NCI-H2227 (cell line): ENCODE measurements at regions not wholly inside any gene's neighbourhood (a gene's known extent, or its start where the extent isn't known, plus 50 kb on each side); places are given as distances from the start of the nearest gene placed in this dataset.
"Not testable (repeated sequence)": the region's sequence is repeated elsewhere in the genome, so short reads cannot be mapped to it uniquely, and the experiment has no call there.

ENCODE experiments used
- DNase-seq: peaks from one replicate; lab custom pipeline; 2025; ENCODE audit not compliant: unreplicated experiment; lab: John Stamatoyannopoulos, UW

- DNase-seq: no peak
Observed at GRCh38 chr12:83769151-83769550, 1082.4 kb downstream of the TMTC2 start.

GRCh38 chr12:83767723-83768122 lies 1081.0 kb downstream of the TMTC2 start:
- no peak for DNase-seq

DNA sequence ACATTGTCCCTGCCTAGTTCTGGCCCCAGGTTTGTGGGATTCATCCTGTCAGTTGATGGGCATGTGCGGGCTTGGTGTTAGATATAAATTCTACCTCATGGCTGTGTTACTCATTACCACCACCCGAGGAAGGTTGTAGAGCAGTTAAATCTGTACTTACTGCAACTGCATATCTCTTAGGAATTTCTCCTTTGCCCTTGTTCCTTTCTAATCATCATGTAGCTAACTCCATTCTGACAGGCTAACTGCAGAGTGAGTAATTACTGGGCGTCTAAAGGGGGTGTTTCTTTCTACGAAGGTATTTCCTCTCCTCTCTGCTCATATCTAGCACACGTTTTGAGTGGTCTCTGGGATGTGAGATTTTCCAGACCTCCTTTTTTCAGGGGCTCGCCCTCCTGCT lies 1076.7 kb downstream of the TMTC2 start:
- DNase-seq: peak; percentile 53

- no peak for DNase-seq
Observed at GRCh38 chr12:83759906-83760305, 1073.2 kb downstream of the TMTC2 start.

GRCh38 chr12:83758888-83759631 lies 1072.4 kb downstream of the TMTC2 start:
- DNase-seq: no peak

- DNase-seq: no peak
Observed at GRCh38 chr12:83753904-83754303, 1067.2 kb downstream of the TMTC2 start.

GRCh38 chr12:83753205-83753604 lies 1066.5 kb downstream of the TMTC2 start:
- no peak for DNase-seq

- no peak for DNase-seq
Observed at GRCh38 chr12:83739607-83740006, 1052.9 kb downstream of the TMTC2 start.

- DNase-seq: no peak
Observed at GRCh38 chr12:83710851-83711250, 1024.1 kb downstream of the TMTC2 start.

GRCh38 chr12:83709899-83710298 lies 1023.2 kb downstream of the TMTC2 start:
- DNase-seq: no peak

DNA sequence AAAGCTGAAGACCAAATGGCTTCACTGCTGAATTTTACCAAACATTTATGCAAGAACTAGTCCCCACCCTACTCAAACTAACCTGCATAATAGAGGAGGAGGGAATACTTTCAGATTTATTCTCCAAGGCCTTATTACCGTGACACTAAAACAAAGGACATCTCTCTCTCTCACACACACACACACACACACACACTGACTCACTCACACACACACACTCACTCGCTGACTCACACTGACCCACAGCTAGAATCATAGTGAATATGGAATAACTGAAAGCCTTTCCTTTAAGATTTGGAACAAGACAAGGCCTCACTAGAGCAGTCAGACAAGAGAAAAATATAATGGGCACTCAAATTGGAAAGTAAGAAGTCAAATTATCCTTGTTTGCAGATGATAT lies 1014.1 kb downstream of the TMTC2 start:
- DNase-seq: no peak

DNA sequence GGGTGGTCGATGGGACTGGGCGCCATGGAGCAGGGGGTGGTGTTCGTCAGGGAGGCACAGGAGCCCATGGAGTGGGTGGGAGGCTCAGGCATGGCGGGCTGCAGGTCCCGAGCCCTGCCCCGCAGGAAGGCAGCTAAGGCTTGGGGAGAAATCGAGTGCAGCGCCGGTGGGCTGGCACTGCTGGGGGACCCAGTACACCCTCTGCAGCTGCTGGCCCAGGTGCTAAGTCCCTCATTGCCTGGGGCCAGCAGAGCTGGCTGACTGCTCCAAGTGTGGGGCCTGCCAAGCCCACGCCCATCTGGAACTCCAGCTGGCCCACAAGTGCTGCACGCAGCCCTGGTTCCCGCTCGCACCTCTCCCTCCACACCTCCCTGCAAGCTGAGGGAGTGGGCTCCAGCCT lies 1009.6 kb downstream of the TMTC2 start:
- not testable (repeated sequence) for DNase-seq

DNA sequence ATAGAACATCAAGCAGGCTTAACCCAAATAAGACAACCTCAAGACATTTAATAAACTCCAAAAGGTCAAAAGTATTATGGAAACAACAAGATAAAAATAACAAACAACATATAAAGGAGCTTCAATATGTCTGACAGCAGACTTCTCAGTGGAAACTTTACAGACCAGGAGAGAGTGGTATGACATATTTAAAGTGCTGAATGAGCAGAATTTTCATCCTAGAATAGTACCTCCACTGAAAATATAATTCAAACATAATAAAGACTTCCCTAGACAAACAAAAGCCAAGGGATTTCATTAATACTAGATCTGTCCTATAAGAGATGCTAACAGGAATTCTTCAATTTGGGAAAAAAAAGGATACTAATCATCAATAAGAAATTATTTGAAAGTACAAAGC lies 1005.0 kb downstream of the TMTC2 start:
- no peak for DNase-seq

DNA sequence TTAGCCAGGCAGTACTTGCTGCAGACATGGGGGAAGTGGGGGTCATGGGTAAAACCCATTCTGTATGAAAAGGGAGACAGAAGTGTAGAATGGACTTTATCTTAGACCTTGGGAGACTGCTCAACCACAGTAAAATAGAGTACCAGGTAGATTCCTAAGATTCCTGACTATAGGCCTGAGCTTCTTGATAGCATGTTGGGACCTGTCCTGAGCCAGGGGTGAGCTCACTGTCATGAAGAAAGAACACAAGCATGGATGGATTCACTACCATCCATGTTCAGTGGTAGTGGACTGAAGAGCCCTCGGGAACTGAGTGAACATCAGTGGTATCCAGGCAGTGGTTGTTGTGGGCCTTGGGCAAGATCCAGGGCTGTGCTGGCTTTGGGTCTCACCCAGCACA lies 1003.8 kb downstream of the TMTC2 start:
- no peak for DNase-seq

DNA sequence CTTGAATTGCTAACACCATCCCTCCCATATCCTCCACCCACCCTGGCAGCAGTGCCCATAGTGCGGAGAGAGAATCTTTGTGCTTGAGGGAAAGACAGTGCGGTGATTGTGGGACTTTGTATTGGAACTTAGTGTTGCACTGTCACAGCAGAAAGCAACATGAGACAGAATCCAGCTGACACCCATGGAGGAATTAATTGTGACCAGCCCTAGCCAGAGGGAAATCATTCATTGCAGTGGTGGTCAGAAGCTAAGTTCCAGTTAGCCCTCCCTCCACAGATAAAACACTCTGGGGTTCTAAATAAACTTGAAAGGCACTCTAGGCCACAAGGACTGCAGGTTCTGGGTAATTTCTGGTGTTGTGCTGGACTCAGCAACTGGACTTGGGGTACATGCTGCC lies 1002.6 kb downstream of the TMTC2 start:
- DNase-seq: no peak

DNA sequence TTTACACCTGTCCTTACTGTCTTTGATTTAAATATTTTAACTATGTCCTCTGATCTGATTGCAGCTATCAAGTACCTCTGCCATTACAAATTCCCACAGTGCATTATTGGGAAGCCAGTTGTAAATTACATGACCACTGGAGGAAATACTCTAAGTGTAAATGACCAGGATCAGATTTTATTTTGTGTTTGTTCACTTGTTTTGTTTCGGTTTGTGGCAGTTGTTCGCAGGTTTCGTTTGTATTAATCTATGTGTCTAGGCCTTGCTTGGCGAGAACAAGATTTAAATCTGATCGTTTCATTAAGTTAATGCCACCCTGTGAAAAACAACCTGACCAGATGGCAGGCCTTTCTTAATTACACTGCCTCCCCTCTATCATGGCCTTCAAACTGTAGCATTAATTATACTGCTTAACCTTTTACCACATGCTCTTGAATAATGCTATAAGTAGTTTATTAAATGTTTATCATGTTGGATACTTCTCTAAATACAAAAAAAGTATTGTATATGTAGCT lies 990.1 kb downstream of the TMTC2 start:
- DNase-seq: no peak

GRCh38 chr12:83666690-83667089 lies 980.0 kb downstream of the TMTC2 start:
- no peak for DNase-seq

DNA sequence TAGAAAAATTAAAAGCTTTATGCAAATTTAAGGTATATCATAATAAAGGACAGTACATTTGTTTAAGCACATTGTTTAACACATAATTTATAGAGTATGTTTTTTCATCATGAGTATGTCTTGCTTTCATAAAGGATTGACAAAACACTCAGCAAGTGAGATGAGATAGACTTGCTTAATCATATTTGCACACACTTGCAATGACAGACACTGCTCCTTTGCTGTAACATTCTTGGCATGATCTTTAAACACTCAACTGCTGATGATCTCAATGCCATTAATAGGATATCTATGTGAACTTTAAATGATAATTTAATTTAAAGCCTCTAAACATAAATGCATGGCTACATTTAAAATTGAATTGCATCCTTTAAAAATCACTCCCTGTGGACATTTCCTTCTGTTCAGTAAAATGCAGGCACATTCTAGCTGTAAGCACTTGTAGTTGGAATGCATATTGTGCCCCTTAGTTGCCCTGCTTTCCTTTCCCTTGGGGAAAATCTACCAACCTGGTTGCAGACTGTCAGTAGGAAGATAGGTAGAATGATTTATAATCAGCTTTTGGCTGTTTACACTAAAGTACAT lies 979.0 kb downstream of the TMTC2 start:
- no peak for DNase-seq

- DNase-seq: peak; percentile 86
Observed at GRCh38 chr12:83664650-83665049, 977.9 kb downstream of the TMTC2 start.

GRCh38 chr12:83660727-83661358 lies 974.1 kb downstream of the TMTC2 start:
- no peak for DNase-seq

- no peak for DNase-seq
Observed at GRCh38 chr12:83659321-83659720, 972.6 kb downstream of the TMTC2 start.

DNA sequence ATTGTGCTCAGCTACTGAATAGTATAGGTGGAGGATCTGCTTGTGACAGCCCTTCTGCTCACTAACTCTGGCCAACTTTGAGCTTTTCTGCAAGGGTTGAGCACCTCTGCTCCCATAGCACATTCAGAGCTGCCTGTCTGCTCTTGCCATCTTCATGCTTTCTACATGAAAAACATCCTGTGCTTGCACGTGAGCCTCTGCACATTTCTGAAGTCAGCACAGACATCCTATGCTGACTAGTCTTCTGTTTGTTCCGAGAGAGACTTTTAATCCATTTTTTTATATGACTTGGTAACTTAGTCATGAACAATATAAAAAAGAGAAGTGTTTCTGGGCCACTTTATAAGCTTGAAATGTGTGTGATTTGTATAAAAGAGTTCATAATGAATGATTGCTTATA lies 969.3 kb downstream of the TMTC2 start:
- peak; percentile 15 for DNase-seq
